Gastroesophageal sphincter (tissue), 4 donors: ENCODE measurements at regions not wholly inside any gene's neighbourhood (a gene's known extent, or its start where the extent isn't known, plus 50 kb on each side); places are given as distances from the start of the nearest gene placed in this dataset.

Experiments
- ATAC-seq: fragments of 150-250 bp; one replicate; pipeline ENCODE4 v1.9.1; 2016; ENCODE audit warnings: mild to moderate bottlenecking, moderate library complexity
- H3K27ac ChIP-seq, 4 donors: fragments of 200-600 bp; sonication (generic) in 3 of 4; 1 replicate in 3 of 4; 2 replicates in 1 of 4; pipeline ENCODE4 v1.5.1; 2016 to 2019
- H3K27me3 ChIP-seq: fragments of 200-600 bp; sonication (generic); one replicate; pipeline ENCODE4 v1.5.1; 2019
- H3K36me3 ChIP-seq, 2 donors: fragments of 200-600 bp; sonication (generic); one replicate each; pipeline ENCODE4 v1.5.1; 2019; ENCODE audit warnings: control low read depth in 1 of 2
- H3K4me1 ChIP-seq, 3 donors: fragments of 200-600 bp; sonication (generic); 1 replicate in 2 of 3; 2 replicates in 1 of 3; pipeline ENCODE4 v1.5.1; 2016 to 2019; ENCODE audit warnings: control low read depth in 2 of 3
- H3K4me3 ChIP-seq, 2 donors: fragments of 200-600 bp; sonication (generic); one replicate each; pipeline ENCODE4 v1.5.1; 2019; ENCODE audit warnings: mild to moderate bottlenecking in 1 of 2, moderate library complexity in 1 of 2
- H3K9me3 ChIP-seq, 3 donors: fragments of 200-600 bp; sonication (generic); one replicate each; pipeline ENCODE4 v1.5.1; 2017 to 2019; ENCODE audit warnings: control low read depth in 2 of 3
- EP300 ChIP-seq: sonication (generic); formaldehyde crosslinking; IDR thresholded peaks from one replicate; pipeline ENCODE4 v1.6.1; 2017; ENCODE audit warnings: antibody characterized with exemption, mild to moderate bottlenecking
- POLR2A ChIP-seq, 2 donors: fragments of 450-650 bp; IDR thresholded peaks; one replicate each; pipeline ENCODE4 v1.6.1; 2017; ENCODE audit warnings: antibody characterized with exemption in 2 of 2, mild to moderate bottlenecking in 2 of 2, moderate library complexity in 1 of 2
- POLR2AphosphoS5 ChIP-seq: sonication (generic); formaldehyde crosslinking; IDR thresholded peaks from one replicate; pipeline ENCODE4 v1.6.1; 2017; ENCODE audit warnings: antibody characterized with exemption
- WGBS, 2 donors: methylation state at CpG; one replicate each; pipeline ENCODE4 v1.1.5; 2018; ENCODE audit warnings: low coverage in 1 of 2; 5-methylcytosine and 5-hydroxymethylcytosine counted together
- TF ChIP-seq, protein P1 (sequence below), 4 experiments: fragments of 200-600 bp in 2 of 4; fragments of 450-650 bp in 2 of 4; sonication (generic) in 1 of 4; IDR thresholded peaks; one replicate each; pipeline ENCODE4 v1.5.1; 2017 to 2019; ENCODE audit warnings: antibody characterized with exemption in 4 of 4, mild to moderate bottlenecking in 2 of 4, moderate library complexity in 2 of 4

DNA sequence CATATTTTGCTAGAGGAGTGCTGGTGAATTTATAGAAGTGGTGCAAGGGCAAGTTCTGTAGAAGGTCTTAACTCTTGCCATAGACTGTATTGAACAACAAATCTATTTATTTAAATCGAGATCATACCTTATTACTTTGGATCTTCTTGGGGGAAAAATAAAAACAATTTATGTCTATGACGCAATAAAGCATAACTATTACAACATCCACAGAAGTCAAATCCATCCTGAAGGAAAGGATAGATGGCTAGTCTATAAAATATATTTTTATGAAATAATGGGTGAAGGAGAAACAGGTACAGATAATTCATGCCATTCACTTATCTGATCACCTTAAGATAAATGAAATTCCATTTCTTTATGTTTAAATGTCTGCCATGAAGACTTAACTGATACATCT is 1168.8 kb upstream of the AGA start:
- WGBS, 2 donors: 79 to 82% methylated on average over 2 of the region's 2 CpGs
- Histone ChIP-seq H3K4me1 (no peaks in the 10 kb centered on the region), H3K36me3 (no peaks in the 10 kb centered on the region), H3K4me3 (no peak overlapping the region), H3K27ac (no peak overlapping the region), H3K9me3 (no peaks in the 10 kb centered on the region), H3K27me3 (no peaks in the 10 kb centered on the region)
- no peak for ATAC-seq
- TF ChIP-seq POLR2AphosphoS5: no peak
- TF ChIP-seq, protein P1, sequence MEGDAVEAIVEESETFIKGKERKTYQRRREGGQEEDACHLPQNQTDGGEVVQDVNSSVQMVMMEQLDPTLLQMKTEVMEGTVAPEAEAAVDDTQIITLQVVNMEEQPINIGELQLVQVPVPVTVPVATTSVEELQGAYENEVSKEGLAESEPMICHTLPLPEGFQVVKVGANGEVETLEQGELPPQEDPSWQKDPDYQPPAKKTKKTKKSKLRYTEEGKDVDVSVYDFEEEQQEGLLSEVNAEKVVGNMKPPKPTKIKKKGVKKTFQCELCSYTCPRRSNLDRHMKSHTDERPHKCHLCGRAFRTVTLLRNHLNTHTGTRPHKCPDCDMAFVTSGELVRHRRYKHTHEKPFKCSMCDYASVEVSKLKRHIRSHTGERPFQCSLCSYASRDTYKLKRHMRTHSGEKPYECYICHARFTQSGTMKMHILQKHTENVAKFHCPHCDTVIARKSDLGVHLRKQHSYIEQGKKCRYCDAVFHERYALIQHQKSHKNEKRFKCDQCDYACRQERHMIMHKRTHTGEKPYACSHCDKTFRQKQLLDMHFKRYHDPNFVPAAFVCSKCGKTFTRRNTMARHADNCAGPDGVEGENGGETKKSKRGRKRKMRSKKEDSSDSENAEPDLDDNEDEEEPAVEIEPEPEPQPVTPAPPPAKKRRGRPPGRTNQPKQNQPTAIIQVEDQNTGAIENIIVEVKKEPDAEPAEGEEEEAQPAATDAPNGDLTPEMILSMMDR (IDR thresholded peaks at IDR 0.05): no peak
- no peak for TF ChIP-seq EP300
- TF ChIP-seq POLR2A (IDR thresholded peaks at IDR 0.05): no peak

DNA sequence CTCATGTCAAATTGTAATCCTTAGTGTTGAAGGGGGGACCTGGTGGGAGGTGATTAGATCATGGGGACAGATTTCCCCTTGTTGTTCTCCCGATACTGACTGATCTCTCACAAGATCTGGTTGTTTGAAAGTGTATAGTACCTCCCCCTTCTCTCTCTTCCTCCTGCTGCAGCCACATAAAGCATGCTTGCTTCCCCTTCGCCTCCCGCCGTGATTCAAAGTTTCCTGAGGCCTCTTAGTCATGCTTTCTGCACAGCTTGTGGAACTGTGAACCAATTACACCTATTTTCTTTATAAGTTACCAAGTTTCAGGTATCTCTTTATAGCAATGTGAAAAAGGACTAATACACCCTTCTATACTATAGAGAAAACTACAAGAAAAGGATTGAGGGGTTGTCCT is 1170.5 kb upstream of the AGA start:
- Histone ChIP-seq H3K4me3 (no peak overlapping the region), H3K27ac (no peak overlapping the region), H3K9me3 (no peaks in the 10 kb centered on the region), H3K27me3 (no peaks in the 10 kb centered on the region), H3K4me1 (no peaks in the 10 kb centered on the region), H3K36me3 (no peaks in the 10 kb centered on the region)
- no peak for TF ChIP-seq EP300
- no peak for TF ChIP-seq POLR2AphosphoS5
- no peak for TF ChIP-seq POLR2A (IDR thresholded peaks at IDR 0.05)
- TF ChIP-seq, protein P1 (IDR thresholded peaks at IDR 0.05): no peak
- ATAC-seq: no peak
- WGBS, 2 donors: 61 to 66% methylated on average over 4 of the region's 4 CpGs

DNA sequence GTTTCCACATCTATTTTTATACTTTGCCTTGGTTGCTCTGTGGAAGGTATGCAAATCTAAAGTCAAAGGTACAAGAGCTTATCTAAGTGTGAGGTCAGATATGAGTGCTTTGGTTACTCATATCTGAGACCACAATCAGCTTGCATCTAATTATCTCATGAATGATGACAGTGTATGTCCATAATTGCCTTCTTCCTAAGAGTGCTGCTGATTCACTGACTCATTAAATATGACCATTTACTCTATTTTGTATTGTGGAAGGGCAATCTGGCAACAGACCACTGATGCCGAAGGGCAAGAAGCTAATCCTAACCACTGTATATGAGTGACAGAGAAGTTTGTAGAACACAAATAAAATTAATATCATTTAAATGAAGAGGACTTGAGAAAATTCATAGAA is 1190.2 kb upstream of the AGA start:
- no peak for ATAC-seq
- H3K9me3 ChIP-seq: peaks cover 0 to 2% (median 0%) of the 10 kb centered on the region in 3 donors
- H3K27ac ChIP-seq: no peak overlapping the region
- no peak for TF ChIP-seq EP300
- TF ChIP-seq, protein P1 (IDR thresholded peaks at IDR 0.05): no peak
- 59% methylated on average over 1 of the region's 1 CpG; no CpG with 5 or more reads in 1 of the 2 donors for WGBS, 2 donors
- H3K36me3 ChIP-seq: no peaks in the 10 kb centered on the region
- no peaks in the 10 kb centered on the region for H3K4me1 ChIP-seq
- no peaks in the 10 kb centered on the region for H3K27me3 ChIP-seq
- no peak overlapping the region for H3K4me3 ChIP-seq

DNA sequence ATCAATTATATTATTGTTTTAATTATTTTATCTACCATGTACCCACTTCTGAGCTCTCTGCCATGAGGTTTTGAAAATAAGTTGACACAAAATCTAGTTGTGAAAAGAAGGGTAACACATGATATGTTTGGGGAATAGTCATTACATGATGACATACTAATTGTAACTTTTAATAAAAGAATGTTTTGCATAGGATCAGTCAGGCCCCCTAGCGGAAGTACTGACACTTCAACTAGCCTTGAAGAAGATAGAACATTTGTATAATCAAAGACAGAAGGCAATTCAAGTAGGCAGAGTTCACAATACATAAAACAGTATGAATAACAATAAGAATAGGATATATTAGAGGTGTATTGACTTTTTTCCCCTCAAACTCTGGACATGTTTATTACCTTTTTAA is 1191.0 kb upstream of the AGA start:
- 53 to 82% methylated on average over 1 of the region's 1 CpG for WGBS, 2 donors
- no peaks in the 10 kb centered on the region for H3K36me3 ChIP-seq
- H3K27me3 ChIP-seq: no peaks in the 10 kb centered on the region
- no peak overlapping the region for H3K27ac ChIP-seq
- H3K4me1 ChIP-seq: no peaks in the 10 kb centered on the region
- no peak overlapping the region for H3K4me3 ChIP-seq
- H3K9me3 ChIP-seq: no peaks in the 10 kb centered on the region
- TF ChIP-seq EP300: no peak
- TF ChIP-seq, protein P1 (IDR thresholded peaks at IDR 0.05): no peak
- no peak for ATAC-seq

DNA sequence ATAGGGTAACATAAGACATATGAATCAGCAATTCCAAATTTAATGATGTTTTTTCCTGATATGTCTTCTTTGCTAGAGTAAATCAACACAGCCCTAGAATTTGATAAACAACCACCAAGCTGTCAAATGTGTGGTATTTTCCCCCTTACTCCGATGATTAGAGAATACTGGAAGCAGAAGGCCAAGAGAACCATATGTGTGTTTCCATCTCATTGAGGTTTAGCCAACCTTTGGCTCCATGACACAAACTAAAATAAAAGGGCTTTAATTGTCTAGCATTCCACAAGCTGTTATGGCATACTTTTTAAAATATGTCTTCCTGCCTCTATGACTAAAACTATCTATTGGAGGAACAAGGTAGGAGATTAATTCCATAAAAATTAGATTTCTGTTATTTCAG is 1222.4 kb upstream of the AGA start:
- no peaks in the 10 kb centered on the region for H3K36me3 ChIP-seq
- no peaks in the 10 kb centered on the region for H3K4me1 ChIP-seq
- no peaks in the 10 kb centered on the region for H3K27me3 ChIP-seq
- 14 to 53% methylated on average over 1 of the region's 1 CpG for WGBS, 2 donors
- H3K4me3 ChIP-seq: no peak overlapping the region
- H3K27ac ChIP-seq: no peak overlapping the region
- ATAC-seq: no peak
- TF ChIP-seq POLR2AphosphoS5: no peak
- no peak for TF ChIP-seq POLR2A (IDR thresholded peaks at IDR 0.05)
- TF ChIP-seq, protein P1 (IDR thresholded peaks at IDR 0.05): no peak
- TF ChIP-seq EP300: no peak
- H3K9me3 ChIP-seq: peaks cover 0 to 6% (median 0%) of the 10 kb centered on the region in 3 donors
